ENCODE measurements at regions not wholly inside any gene's neighbourhood (a gene's known extent, or its start where the extent isn't known, plus 50 kb on each side); places are given as distances from the start of the nearest gene placed in this dataset.

DNA sequence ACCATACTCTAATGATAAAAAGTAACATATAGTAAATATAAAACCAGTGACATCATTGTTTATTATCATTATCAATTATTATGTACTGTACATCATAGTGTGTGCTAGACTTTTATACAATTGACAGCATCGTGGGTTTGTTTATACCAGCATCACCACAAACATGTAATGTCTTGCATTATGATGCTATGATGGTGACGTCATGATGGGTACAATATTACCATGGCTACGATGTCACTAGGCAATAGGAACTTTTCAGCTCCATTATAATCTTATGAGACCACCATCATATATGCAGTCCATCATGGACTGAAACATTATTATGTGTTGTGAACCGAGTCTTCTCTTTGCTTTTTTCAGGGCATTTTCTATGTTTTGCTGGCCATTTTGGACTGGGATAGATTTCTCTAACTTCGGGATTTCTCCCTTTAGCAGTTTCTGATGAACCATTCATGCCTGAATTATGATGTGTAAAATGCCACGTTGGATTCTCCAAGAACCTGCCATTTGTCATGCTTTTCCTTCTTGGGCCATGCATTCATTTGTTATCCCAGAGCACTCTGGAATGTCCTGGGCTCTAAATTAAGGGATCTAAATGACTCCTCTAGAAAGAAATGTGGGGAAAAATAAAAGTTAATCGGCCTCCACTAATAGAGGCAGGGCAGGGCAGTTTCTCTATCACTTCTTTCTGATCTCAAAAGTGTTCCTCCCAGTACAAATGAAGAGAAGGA is 325.6 kb upstream of the TNP1 start:
- Histone ChIP-seq H3K4me1 (peaks cover 0 to 3% of the 10 kb centered on the region in 2 donors), H3K36me3 (no peaks in the 10 kb centered on the region)
- TF ChIP-seq POLR2A (IDR thresholded peaks at IDR 0.05), result no peak
- TF ChIP-seq, protein P1, sequence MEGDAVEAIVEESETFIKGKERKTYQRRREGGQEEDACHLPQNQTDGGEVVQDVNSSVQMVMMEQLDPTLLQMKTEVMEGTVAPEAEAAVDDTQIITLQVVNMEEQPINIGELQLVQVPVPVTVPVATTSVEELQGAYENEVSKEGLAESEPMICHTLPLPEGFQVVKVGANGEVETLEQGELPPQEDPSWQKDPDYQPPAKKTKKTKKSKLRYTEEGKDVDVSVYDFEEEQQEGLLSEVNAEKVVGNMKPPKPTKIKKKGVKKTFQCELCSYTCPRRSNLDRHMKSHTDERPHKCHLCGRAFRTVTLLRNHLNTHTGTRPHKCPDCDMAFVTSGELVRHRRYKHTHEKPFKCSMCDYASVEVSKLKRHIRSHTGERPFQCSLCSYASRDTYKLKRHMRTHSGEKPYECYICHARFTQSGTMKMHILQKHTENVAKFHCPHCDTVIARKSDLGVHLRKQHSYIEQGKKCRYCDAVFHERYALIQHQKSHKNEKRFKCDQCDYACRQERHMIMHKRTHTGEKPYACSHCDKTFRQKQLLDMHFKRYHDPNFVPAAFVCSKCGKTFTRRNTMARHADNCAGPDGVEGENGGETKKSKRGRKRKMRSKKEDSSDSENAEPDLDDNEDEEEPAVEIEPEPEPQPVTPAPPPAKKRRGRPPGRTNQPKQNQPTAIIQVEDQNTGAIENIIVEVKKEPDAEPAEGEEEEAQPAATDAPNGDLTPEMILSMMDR (IDR thresholded peaks at IDR 0.05), result no peak

DNA sequence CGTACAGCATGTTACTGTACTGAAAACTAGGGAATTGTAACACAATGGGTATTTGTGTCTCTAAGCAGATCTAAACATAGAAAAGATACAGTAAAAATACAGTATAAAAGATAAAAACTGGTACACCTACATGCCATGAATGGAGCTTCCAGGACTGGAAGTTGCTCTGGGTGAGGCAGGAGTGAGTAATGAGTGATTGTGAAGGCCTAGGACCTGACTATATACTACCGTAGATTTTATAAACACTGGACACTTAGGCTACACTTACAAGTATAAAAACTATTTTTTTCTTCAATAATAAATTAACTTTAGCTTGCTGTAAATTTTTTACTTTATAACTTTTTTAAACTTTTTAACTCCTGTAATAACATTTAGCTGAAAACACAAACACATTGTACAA is 324.4 kb upstream of the TNP1 start:
- Histone ChIP-seq H3K27me3 (no peaks in the 10 kb centered on the region), H3K27ac (no peak overlapping the region), H3K36me3 (no peaks in the 10 kb centered on the region), H3K4me3 (no peak overlapping the region), H3K9me3 (no peaks in the 10 kb centered on the region), H3K4me1 (peaks cover 0 to 3% of the 10 kb centered on the region in 2 donors)
- no peak for DNase-seq
- no peak for TF ChIP-seq POLR2A (IDR thresholded peaks at IDR 0.05)
- TF ChIP-seq, protein P1 (IDR thresholded peaks at IDR 0.05), result no peak
- intact Hi-C loops (cut with DNase I; ENCODE audit: low total_unique reads), result no loop called here

More for the DNA sequence above, 325.6 kb upstream of the TNP1 start:
- Histone ChIP-seq H3K9me3 (no peaks in the 10 kb centered on the region), H3K4me3 (no peak overlapping the region), H3K27ac (peak overlapping the region; percentile 70 to 72), H3K27me3 (no peaks in the 10 kb centered on the region)
- intact Hi-C loops (cut with DNase I; ENCODE audit: low total_unique reads), result no loop called here
- no peak for DNase-seq

DNA sequence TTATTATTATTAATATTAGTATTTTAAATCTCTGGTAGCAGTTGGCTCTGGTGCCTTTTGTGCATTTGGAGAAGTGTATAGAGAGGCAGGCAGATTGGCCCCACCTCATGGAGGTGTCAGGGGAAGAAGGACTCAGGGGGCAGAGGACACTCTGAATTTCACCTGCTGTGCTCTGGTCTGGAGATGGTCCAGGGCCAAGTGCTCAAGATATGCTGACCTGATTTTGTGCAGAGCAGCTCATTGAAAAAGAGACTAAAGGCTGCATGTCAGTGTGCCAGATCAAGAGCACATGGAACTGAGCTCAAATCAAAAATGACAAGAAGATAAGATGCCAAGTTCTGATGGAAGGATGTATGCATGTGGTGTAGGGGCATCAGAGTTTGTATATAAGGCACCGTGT is 323.6 kb upstream of the TNP1 start:
- Histone ChIP-seq H3K4me1 (peaks cover 0 to 3% of the 10 kb centered on the region in 2 donors), H3K9me3 (no peaks in the 10 kb centered on the region), H3K36me3 (no peaks in the 10 kb centered on the region), H3K27me3 (no peaks in the 10 kb centered on the region), H3K4me3 (no peak overlapping the region), H3K27ac (no peak overlapping the region)
- TF ChIP-seq, protein P1 (IDR thresholded peaks at IDR 0.05), result no peak
- no peak for TF ChIP-seq POLR2A (IDR thresholded peaks at IDR 0.05)
- intact Hi-C loops (cut with DNase I; ENCODE audit: low total_unique reads), result no loop called here
- no peak for DNase-seq

DNA sequence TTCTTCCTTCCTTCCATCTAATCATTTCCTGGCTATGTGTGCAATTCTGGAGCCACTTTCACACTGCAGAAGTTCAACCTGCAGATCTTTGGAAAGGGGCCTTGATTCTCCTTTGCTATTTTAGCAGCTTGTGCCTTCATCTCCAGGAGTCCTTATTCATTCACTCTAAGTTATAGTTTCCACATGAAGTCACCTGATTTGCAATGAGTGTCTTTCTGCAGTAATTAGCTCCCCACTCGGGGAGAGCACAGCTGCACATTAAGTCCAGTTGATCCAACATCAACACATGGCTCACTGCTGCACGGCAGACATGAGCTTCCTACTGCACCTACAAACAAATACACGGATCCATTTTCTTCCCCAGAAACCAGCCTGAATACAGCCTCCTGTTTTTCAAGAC is 323.1 kb upstream of the TNP1 start:
- no peak overlapping the region for H3K27ac ChIP-seq
- intact Hi-C loops (cut with DNase I; ENCODE audit: low total_unique reads), result no loop called here
- peaks cover 0 to 3% of the 10 kb centered on the region in 2 donors for H3K4me1 ChIP-seq
- no peaks in the 10 kb centered on the region for H3K27me3 ChIP-seq
- no peaks in the 10 kb centered on the region for H3K9me3 ChIP-seq
- no peak for TF ChIP-seq POLR2A (IDR thresholded peaks at IDR 0.05)
- TF ChIP-seq, protein P1 (IDR thresholded peaks at IDR 0.05), result no peak
- H3K4me3 ChIP-seq, result no peak overlapping the region
- H3K36me3 ChIP-seq, result no peaks in the 10 kb centered on the region
- DNase-seq, result no peak

DNA sequence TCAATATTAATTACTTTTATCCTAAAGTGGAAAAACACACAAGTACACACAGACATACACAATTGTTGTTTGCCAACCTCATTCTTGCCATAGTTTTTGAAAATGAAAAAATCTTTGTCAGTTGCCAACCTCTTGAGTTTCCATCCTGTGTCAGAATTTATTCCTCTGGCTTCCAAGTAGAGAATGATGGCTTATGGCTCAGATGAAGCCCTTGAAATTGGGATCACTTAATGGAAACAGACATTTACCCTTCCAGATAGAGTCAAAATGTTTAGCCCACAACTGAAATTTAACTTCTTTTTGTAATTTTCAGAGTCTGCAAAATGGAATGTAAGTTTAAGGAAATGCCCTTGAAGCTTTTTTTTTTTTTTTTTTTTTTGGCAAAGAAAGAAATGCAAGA is 321.6 kb upstream of the TNP1 start:
- no peaks in the 10 kb centered on the region for H3K27me3 ChIP-seq
- intact Hi-C loops (cut with DNase I; ENCODE audit: low total_unique reads), result no loop called here
- no peak overlapping the region for H3K27ac ChIP-seq
- no peaks in the 10 kb centered on the region for H3K9me3 ChIP-seq
- H3K36me3 ChIP-seq, result no peaks in the 10 kb centered on the region
- TF ChIP-seq POLR2A (IDR thresholded peaks at IDR 0.05), result no peak
- TF ChIP-seq, protein P1 (IDR thresholded peaks at IDR 0.05), result no peak
- H3K4me3 ChIP-seq, result no peak overlapping the region
- DNase-seq, result no peak
- H3K4me1 ChIP-seq, result peaks cover 0 to 3% of the 10 kb centered on the region in 2 donors

All from uterus (tissue), 3 donors.